ENCODE measurements at regions not wholly inside any gene's neighbourhood (a gene's known extent, or its start where the extent isn't known, plus 50 kb on each side); places are given as distances from the start of the nearest gene placed in this dataset.

DNA sequence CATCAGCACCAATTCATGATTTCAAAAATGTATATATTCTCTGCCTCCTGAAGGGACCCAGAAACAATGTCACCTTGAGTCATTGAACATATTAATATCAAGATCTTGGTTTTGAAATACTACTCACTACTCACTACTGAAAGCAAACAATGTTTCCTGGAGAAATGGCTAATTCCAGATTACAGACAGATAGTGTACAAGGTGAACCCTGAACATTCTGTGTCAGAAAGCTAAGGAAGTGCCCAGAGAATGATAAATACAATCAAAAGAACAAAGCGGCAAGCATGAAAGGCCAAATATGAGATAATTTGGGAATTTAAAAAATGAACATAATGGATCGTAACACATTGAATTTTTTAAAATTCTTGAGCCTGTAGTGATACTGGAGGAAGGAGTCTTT lies 101.5 kb upstream of the TENT5A start:
- TF ChIP-seq, protein P1, sequence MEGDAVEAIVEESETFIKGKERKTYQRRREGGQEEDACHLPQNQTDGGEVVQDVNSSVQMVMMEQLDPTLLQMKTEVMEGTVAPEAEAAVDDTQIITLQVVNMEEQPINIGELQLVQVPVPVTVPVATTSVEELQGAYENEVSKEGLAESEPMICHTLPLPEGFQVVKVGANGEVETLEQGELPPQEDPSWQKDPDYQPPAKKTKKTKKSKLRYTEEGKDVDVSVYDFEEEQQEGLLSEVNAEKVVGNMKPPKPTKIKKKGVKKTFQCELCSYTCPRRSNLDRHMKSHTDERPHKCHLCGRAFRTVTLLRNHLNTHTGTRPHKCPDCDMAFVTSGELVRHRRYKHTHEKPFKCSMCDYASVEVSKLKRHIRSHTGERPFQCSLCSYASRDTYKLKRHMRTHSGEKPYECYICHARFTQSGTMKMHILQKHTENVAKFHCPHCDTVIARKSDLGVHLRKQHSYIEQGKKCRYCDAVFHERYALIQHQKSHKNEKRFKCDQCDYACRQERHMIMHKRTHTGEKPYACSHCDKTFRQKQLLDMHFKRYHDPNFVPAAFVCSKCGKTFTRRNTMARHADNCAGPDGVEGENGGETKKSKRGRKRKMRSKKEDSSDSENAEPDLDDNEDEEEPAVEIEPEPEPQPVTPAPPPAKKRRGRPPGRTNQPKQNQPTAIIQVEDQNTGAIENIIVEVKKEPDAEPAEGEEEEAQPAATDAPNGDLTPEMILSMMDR (IDR thresholded peaks at IDR 0.05; ENCODE audit: low read depth, low read length, missing control alignments), result no peak
- no peak overlapping the region for H3K4me3 ChIP-seq (replicated peaks; ENCODE audit: low read depth, low read length)
- no peak for DNase-seq (ENCODE audit: extremely low read depth, low read depth)

DNA sequence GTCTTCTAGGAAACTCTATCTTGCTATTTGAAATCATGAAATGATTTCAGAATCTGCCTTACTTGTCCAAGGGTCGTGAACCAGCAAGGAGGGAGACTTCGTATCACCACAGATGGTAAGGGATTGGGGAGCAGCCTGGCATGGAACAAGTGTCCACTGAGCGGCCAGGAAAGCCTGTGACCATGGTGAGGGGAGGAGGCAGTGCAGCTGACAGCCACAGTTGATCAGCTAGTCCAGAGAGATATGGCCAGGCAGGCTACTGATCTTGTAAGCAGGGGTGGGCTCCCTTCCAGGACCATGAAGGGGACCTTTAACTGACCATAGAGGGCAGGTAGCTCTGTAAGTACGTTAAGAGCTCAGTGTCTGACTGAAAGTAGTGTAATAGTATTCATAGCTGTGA lies 96.8 kb upstream of the TENT5A start:
- no peak overlapping the region for H3K4me3 ChIP-seq (replicated peaks; ENCODE audit: low read depth, low read length)
- TF ChIP-seq, protein P1 (IDR thresholded peaks at IDR 0.05; ENCODE audit: low read depth, low read length, missing control alignments), result no peak
- DNase-seq (ENCODE audit: extremely low read depth, low read depth), result no peak

DNA sequence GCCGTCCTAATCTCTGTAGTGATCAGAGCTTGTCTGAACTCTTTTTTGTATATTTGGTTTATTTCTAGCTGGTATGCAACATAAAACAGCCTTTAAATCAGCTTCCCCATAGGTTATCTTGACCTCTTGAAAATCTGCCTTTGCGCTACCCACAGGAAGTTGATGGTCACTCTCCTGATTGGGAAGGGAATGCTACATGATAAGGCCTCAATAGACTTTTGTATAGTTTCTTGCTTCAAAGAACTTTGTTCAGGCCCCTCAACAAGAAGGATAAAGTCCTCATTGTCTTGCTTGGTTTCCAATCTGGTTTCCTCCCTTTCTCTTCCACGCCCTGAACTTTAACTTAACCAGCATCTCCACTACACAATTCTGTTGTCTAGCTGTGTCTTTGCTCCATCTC lies 95.4 kb upstream of the TENT5A start:
- TF ChIP-seq, protein P1 (IDR thresholded peaks at IDR 0.05; ENCODE audit: low read depth, low read length, missing control alignments), result no peak
- no peak for DNase-seq (ENCODE audit: extremely low read depth, low read depth)
- no peak overlapping the region for H3K4me3 ChIP-seq (replicated peaks; ENCODE audit: low read depth, low read length)

DNA sequence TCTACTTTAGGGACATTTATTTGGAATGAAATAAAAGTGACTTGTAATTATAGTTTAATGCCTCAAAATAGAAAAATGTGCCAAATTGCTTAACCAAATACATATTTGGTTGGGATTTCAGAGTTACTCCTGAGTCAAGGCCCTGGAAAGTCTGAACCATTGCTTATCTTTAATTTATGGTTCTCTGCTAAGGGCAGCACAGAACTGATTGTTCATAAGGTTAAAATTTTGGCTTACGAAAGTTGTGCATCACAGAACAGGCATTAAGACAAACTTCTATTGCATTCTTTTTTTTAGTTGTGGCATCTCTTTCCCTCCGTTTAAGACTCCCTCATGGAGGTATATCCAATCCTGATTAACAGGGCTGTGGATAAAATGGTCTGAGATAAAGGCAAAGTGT lies 92.2 kb upstream of the TENT5A start:
- TF ChIP-seq, protein P1 (IDR thresholded peaks at IDR 0.05; ENCODE audit: low read depth, low read length, missing control alignments), result no peak
- no peak for DNase-seq (ENCODE audit: extremely low read depth, low read depth)
- H3K4me3 ChIP-seq (replicated peaks; ENCODE audit: low read depth, low read length), result no peak overlapping the region

DNA sequence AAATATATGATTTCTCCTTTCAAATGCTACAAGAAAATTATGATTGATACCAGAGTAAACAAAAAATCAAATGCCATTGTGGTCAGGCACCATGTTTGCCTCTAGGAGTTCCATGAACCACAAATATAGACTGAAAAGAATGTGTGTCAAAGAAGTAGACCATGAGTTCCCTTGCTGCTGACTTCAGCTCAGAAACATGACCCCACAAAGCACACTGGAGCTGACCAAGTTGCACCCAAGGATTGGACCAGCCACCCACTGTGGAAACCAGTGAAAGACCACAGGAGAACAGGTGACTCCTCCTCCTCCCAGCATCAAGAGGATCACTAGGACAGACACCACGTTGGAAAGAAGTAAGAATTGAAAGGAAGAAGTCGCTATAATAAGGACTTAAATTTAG lies 90.8 kb upstream of the TENT5A start:
- TF ChIP-seq, protein P1 (IDR thresholded peaks at IDR 0.05; ENCODE audit: low read depth, low read length, missing control alignments), result no peak
- DNase-seq (ENCODE audit: extremely low read depth, low read depth), result no peak
- H3K4me3 ChIP-seq (replicated peaks; ENCODE audit: low read depth, low read length), result no peak overlapping the region

DNA sequence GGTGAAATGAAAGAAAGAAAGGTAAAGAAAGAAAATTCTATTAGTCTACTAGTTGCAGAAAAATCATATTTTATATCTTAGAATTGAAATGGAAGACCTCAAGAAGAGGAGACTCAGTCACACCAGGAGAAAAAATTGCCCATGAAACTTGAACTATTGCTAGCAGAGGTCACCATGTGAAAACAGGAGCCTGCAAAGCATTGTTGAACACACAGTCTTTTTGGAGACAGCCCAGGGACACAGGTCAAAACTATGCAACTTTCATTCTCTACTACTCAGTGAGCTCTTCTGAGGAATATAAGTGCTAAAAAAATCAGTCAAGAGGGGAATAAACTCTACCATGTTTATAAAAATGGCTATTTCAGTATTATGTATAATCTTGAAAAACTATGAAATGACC lies 89.8 kb upstream of the TENT5A start:
- no peak for DNase-seq (ENCODE audit: extremely low read depth, low read depth)
- no peak overlapping the region for H3K4me3 ChIP-seq (replicated peaks; ENCODE audit: low read depth, low read length)
- TF ChIP-seq, protein P1 (IDR thresholded peaks at IDR 0.05; ENCODE audit: low read depth, low read length, missing control alignments), result no peak

DNA sequence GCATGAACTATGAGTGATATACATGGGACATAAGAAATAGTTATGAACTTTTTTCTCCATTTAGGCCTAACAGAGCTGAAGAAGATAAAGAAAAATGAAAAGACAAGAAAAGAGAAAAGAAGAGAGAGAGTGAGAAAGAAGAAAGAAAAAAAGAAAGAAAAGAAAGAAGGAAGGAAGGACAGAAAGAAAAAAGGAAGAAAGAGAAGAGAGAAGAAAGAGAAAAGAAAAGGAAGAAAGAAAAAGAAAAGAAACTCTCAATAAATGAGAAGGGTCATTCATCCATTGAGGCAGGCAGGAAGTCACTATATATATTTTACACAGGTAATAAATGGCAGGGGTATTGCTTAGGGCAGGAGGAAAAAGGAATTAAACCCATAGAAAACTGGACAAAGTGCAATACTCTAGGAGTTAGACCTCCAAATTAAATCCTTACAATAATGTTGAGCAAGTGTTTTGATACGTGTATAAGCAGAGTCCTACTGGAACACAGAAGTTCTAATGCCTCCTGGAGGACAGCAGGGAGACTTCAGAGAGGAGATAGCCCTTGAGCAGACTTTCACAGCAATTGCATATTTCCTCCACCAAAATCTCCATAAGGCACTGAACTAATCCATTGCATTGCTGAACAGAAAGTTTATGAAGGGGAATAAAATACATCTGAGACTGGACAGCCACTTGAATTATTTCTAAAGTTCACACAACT lies 86.4 kb upstream of the TENT5A start:
- H3K4me3 ChIP-seq (replicated peaks; ENCODE audit: low read depth, low read length), result no peak overlapping the region
- TF ChIP-seq, protein P1 (IDR thresholded peaks at IDR 0.05; ENCODE audit: low read depth, low read length, missing control alignments), result no peak
- no peak for DNase-seq (ENCODE audit: extremely low read depth, low read depth)
